SH-SY5Y (cell line): ENCODE measurements at regions not wholly inside any gene's neighbourhood (a gene's known extent, or its start where the extent isn't known, plus 50 kb on each side); places are given as distances from the start of the nearest gene placed in this dataset.

Source experiments
- GATA2 ChIP-seq: IDR thresholded peaks from 2 replicates; pipeline ENCODE4 v1.6.1; 2011; ENCODE audit warnings: mild to moderate bottlenecking, low read depth, low read length
- GATA3 ChIP-seq: IDR thresholded peaks from 2 replicates; pipeline ENCODE4 v1.6.1; 2011; ENCODE audit warnings: low read depth, mild to moderate bottlenecking, low read length, moderate library complexity

GRCh38 chr6:154899824-154900463 is 95.2 kb upstream of the TIAM2 start:
- TF ChIP-seq GATA2: no peak
- TF ChIP-seq GATA3: no peak
